Hepatocyte (in vitro differentiated cells): ENCODE measurements at regions not wholly inside any gene's neighbourhood (a gene's known extent, or its start where the extent isn't known, plus 50 kb on each side); places are given as distances from the start of the nearest gene placed in this dataset.
"Not testable (repeated sequence)": the region's sequence is repeated elsewhere in the genome, so short reads cannot be mapped to it uniquely, and the experiment has no call there.

ENCODE experiments used
- DNase-seq: peaks from one replicate; pipeline ENCODE4 v3.0.0-alpha.2; 2016; ENCODE audit warnings: low spot score
- H2AFZ ChIP-seq: fragments of 200-600 bp; sonication (generic); 2 replicates; pipeline ENCODE4 v1.6.0; 2016; ENCODE audit warnings: antibody characterized with exemption, mild to moderate bottlenecking
- H3K27ac ChIP-seq: fragments of 200-600 bp; sonication (generic); 2 replicates; pipeline ENCODE4 v1.5.1; 2016; ENCODE audit warnings: mild to moderate bottlenecking
- H3K27me3 ChIP-seq: fragments of 200-600 bp; sonication (generic); 2 replicates; pipeline ENCODE4 v1.6.1; 2016
- H3K36me3 ChIP-seq: fragments of 200-600 bp; sonication (generic); replicated peaks from 2 replicates; pipeline ENCODE4 v1.5.1; 2016; ENCODE audit warnings: low read depth; ENCODE audit not compliant: insufficient read depth
- H3K4me1 ChIP-seq: fragments of 200-600 bp; sonication (generic); 2 replicates; pipeline ENCODE4 v1.5.1; 2016; ENCODE audit warnings: mild to moderate bottlenecking, moderate library complexity; ENCODE audit not compliant: insufficient read depth
- H3K4me2 ChIP-seq: fragments of 200-600 bp; sonication (generic); 2 replicates; pipeline ENCODE4 v1.6.0; 2016
- H3K4me3 ChIP-seq: fragments of 200-600 bp; sonication (generic); 2 replicates; pipeline ENCODE4 v1.5.1; 2016; ENCODE audit warnings: mild to moderate bottlenecking
- H3K79me2 ChIP-seq: fragments of 200-600 bp; sonication (generic); 2 replicates; pipeline ENCODE4 v1.6.0; 2017; ENCODE audit warnings: mild to moderate bottlenecking
- H3K9me2 ChIP-seq: fragments of 200-600 bp; sonication (generic); replicated peaks from 2 replicates; pipeline ENCODE4 v1.6.0; 2017; ENCODE audit warnings: mild to moderate bottlenecking; ENCODE audit not compliant: insufficient read depth
- H3K9me3 ChIP-seq: fragments of 200-600 bp; sonication (generic); 2 replicates; pipeline ENCODE4 v1.5.1; 2016; ENCODE audit warnings: low read depth, mild to moderate bottlenecking
- H4K20me1 ChIP-seq: fragments of 200-600 bp; sonication (generic); 2 replicates; pipeline ENCODE4 v1.6.0; 2016; ENCODE audit warnings: mild to moderate bottlenecking; ENCODE audit not compliant: insufficient read depth, poor library complexity, severe bottlenecking
- EZH2 ChIP-seq: fragments of 200-600 bp; sonication (generic); IDR thresholded peaks from 2 replicates; pipeline ENCODE4 v1.6.1; 2016; ENCODE audit warnings: antibody characterized with exemption, mild to moderate bottlenecking, borderline replicate concordance
- EZH2phosphoT487 ChIP-seq: fragments of 200-600 bp; sonication (generic); IDR thresholded peaks from one replicate; pipeline ENCODE4 v1.6.1; 2018; ENCODE audit warnings: antibody characterized with exemption, mild to moderate bottlenecking, low read depth, moderate library complexity; ENCODE audit not compliant: unreplicated experiment, severe bottlenecking
- WGBS: methylation state at CpG from one replicate; pipeline ENCODE4 v1.1.6; 2016; ENCODE audit warnings: low lambda C conversion rate; ENCODE audit errors: missing lambda C conversion rate; 5-methylcytosine and 5-hydroxymethylcytosine counted together
- TF ChIP-seq, protein P1 (sequence below): fragments of 200-600 bp; sonication (generic); IDR thresholded peaks from 2 replicates; pipeline ENCODE4 v1.5.1; 2016; ENCODE audit warnings: antibody characterized with exemption, mild to moderate bottlenecking; ENCODE audit not compliant: poor library complexity

GRCh38 chr6:4210629-4211419 lies 75.4 kb upstream of the ECI2 start:
- H3K27ac ChIP-seq = no peak overlapping the region
- H3K36me3 ChIP-seq = no peaks in the 10 kb centered on the region
- H3K4me2 ChIP-seq = no peak overlapping the region
- H3K79me2 ChIP-seq = no peaks in the 10 kb centered on the region
- DNase-seq = peak; percentile 77
- H4K20me1 ChIP-seq = no peaks in the 10 kb centered on the region
- no peaks in the 10 kb centered on the region for H3K4me1 ChIP-seq
- no peaks in the 10 kb centered on the region for H3K9me2 ChIP-seq
- H3K27me3 ChIP-seq = no peaks in the 10 kb centered on the region
- TF ChIP-seq EZH2phosphoT487 = no peak
- TF ChIP-seq, protein P1, sequence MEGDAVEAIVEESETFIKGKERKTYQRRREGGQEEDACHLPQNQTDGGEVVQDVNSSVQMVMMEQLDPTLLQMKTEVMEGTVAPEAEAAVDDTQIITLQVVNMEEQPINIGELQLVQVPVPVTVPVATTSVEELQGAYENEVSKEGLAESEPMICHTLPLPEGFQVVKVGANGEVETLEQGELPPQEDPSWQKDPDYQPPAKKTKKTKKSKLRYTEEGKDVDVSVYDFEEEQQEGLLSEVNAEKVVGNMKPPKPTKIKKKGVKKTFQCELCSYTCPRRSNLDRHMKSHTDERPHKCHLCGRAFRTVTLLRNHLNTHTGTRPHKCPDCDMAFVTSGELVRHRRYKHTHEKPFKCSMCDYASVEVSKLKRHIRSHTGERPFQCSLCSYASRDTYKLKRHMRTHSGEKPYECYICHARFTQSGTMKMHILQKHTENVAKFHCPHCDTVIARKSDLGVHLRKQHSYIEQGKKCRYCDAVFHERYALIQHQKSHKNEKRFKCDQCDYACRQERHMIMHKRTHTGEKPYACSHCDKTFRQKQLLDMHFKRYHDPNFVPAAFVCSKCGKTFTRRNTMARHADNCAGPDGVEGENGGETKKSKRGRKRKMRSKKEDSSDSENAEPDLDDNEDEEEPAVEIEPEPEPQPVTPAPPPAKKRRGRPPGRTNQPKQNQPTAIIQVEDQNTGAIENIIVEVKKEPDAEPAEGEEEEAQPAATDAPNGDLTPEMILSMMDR = peak; percentile 56
- H2AFZ ChIP-seq = no peak overlapping the region
- no peak overlapping the region for H3K4me3 ChIP-seq
- 39% methylated on average over 4 of the region's 4 CpGs for WGBS
- H3K9me3 ChIP-seq = no peaks in the 10 kb centered on the region

- H3K4me2 ChIP-seq = no peak overlapping the region
- no peaks in the 10 kb centered on the region for H4K20me1 ChIP-seq
- no peaks in the 10 kb centered on the region for H3K9me3 ChIP-seq
- no peak overlapping the region for H3K27ac ChIP-seq
- 94% methylated on average over 2 of the region's 2 CpGs for WGBS
- no peaks in the 10 kb centered on the region for H3K79me2 ChIP-seq
- TF ChIP-seq EZH2phosphoT487 (no peak), EZH2 (no peak)
- TF ChIP-seq, protein P1 = no peak
- H3K27me3 ChIP-seq = no peaks in the 10 kb centered on the region
- H2AFZ ChIP-seq = no peak overlapping the region
- H3K4me1 ChIP-seq = no peaks in the 10 kb centered on the region
- DNase-seq = no peak
- no peaks in the 10 kb centered on the region for H3K36me3 ChIP-seq
- H3K4me3 ChIP-seq = no peak overlapping the region
- H3K9me2 ChIP-seq = no peaks in the 10 kb centered on the region
Observed at GRCh38 chr6:4209196-4209595, 73.8 kb upstream of the ECI2 start.

- TF ChIP-seq EZH2 (no peak), EZH2phosphoT487 (no peak)
- TF ChIP-seq, protein P1 = no peak
- Histone ChIP-seq H3K4me2 (no peak overlapping the region), H3K36me3 (no peaks in the 10 kb centered on the region), H3K9me3 (no peaks in the 10 kb centered on the region), H3K4me3 (no peak overlapping the region), H4K20me1 (no peaks in the 10 kb centered on the region), H3K27ac (no peak overlapping the region), H3K4me1 (no peaks in the 10 kb centered on the region), H2AFZ (no peak overlapping the region), H3K79me2 (no peaks in the 10 kb centered on the region), H3K27me3 (no peaks in the 10 kb centered on the region), H3K9me2 (no peaks in the 10 kb centered on the region)
- no peak for DNase-seq
- 67% methylated on average over 2 of the region's 2 CpGs for WGBS
Observed at GRCh38 chr6:4208158-4208557, 72.8 kb upstream of the ECI2 start.

- not testable (repeated sequence) for H3K4me1 ChIP-seq, H3K9me2 ChIP-seq, H3K4me2 ChIP-seq, H3K4me3 ChIP-seq, H3K27me3 ChIP-seq, H4K20me1 ChIP-seq, H3K79me2 ChIP-seq, H2AFZ ChIP-seq, H3K9me3 ChIP-seq, H3K27ac ChIP-seq, DNase-seq, H3K36me3 ChIP-seq
- WGBS = 95% methylated on average over 21 of the region's 21 CpGs
Observed at GRCh38 chr6:4203642-4204417, 68.5 kb upstream of the ECI2 start.
